ENCODE measurements at regions not wholly inside any gene's neighbourhood (a gene's known extent, or its start where the extent isn't known, plus 50 kb on each side); places are given as distances from the start of the nearest gene placed in this dataset.
A peak's percentile ranks its signal among the peaks of the same experiment; 100 is the strongest.
"Not testable (repeated sequence)": the region's sequence is repeated elsewhere in the genome, so short reads cannot be mapped to it uniquely, and the experiment has no call there.

- TF ChIP-seq CTCF (IDR thresholded peaks at IDR 0.05): no peak
- intact Hi-C loops (cut with DNase I, micrococcal nuclease): no loop called here
- Histone ChIP-seq H3K9me3 (no peaks in the 10 kb centered on the region), H3K36me3 (ENCODE audit: low read depth) (no peaks in the 10 kb centered on the region), H3K4me1 (ENCODE audit: low read depth) (no peaks in the 10 kb centered on the region), H3K4me3 (no peak overlapping the region)
- DNase-seq (no peak), ATAC-seq (no peak)
These were observed 764.9 kb upstream of the SLITRK5 start for GRCh38 chr13:86906127-86906874.

GRCh38 chr13:86907156-86907555 lies 764.0 kb upstream of the SLITRK5 start:
- no peaks in the 10 kb centered on the region for H3K36me3 ChIP-seq (ENCODE audit: low read depth)
- DNase-seq (no peak), ATAC-seq (no peak)
- no peaks in the 10 kb centered on the region for H3K9me3 ChIP-seq
- intact Hi-C loops (cut with DNase I, micrococcal nuclease): no loop called here
- no peak overlapping the region for H3K4me3 ChIP-seq
- TF ChIP-seq CTCF (IDR thresholded peaks at IDR 0.05): no peak
- H3K4me1 ChIP-seq (ENCODE audit: low read depth): no peaks in the 10 kb centered on the region

GRCh38 chr13:86909318-86909717 lies 761.9 kb upstream of the SLITRK5 start:
- DNase-seq: peak in 2 of 3 donors; percentile 61 to 82
- no peaks in the 10 kb centered on the region for H3K36me3 ChIP-seq (ENCODE audit: low read depth)
- intact Hi-C loops (cut with DNase I, micrococcal nuclease): no loop called here
- H3K9me3 ChIP-seq: no peaks in the 10 kb centered on the region
- no peak for TF ChIP-seq CTCF (IDR thresholded peaks at IDR 0.05)
- no peak overlapping the region for H3K4me3 ChIP-seq
- no peaks in the 10 kb centered on the region for H3K4me1 ChIP-seq (ENCODE audit: low read depth)
- ATAC-seq: peak; percentile 80

- H3K9me3 ChIP-seq: no peaks in the 10 kb centered on the region
- no peaks in the 10 kb centered on the region for H3K36me3 ChIP-seq (ENCODE audit: low read depth)
- H3K4me1 ChIP-seq (ENCODE audit: low read depth): no peaks in the 10 kb centered on the region
- DNase-seq (no peak), ATAC-seq (no peak)
- no peak for TF ChIP-seq CTCF (IDR thresholded peaks at IDR 0.05)
- intact Hi-C loops (cut with DNase I, micrococcal nuclease): no loop called here
- H3K4me3 ChIP-seq: no peak overlapping the region
These were observed 756.4 kb upstream of the SLITRK5 start for GRCh38 chr13:86914757-86915156.

- intact Hi-C loops (cut with DNase I, micrococcal nuclease); ATAC-seq; H3K4me3 ChIP-seq; H3K36me3 ChIP-seq (ENCODE audit: low read depth); DNase-seq; H3K4me1 ChIP-seq (ENCODE audit: low read depth); H3K9me3 ChIP-seq: not testable (repeated sequence)
These were observed 753.7 kb upstream of the SLITRK5 start for GRCh38 chr13:86917438-86917837.

GRCh38 chr13:86918682-86919081 lies 752.5 kb upstream of the SLITRK5 start:
- DNase-seq (no peak), ATAC-seq (no peak)
- intact Hi-C loops (cut with DNase I, micrococcal nuclease): no loop called here

More at GRCh38 chr13:86918682-86919081, 752.5 kb upstream of the SLITRK5 start:
- Histone ChIP-seq H3K4me1 (ENCODE audit: low read depth) (no peaks in the 10 kb centered on the region), H3K36me3 (ENCODE audit: low read depth) (no peaks in the 10 kb centered on the region), H3K4me3 (no peak overlapping the region), H3K9me3 (no peaks in the 10 kb centered on the region)
- no peak for TF ChIP-seq CTCF (IDR thresholded peaks at IDR 0.05)

Data from mucosa of descending colon (tissue), 3 donors.